GM23338 (cell line): ENCODE measurements at regions not wholly inside any gene's neighbourhood (a gene's known extent, or its start where the extent isn't known, plus 50 kb on each side); places are given as distances from the start of the nearest gene placed in this dataset.

Experiments
- ATAC-seq: fragments of 200-7000 bp; cut with Tn5 transposase; 3 replicates; pipeline ENCODE4 v1.9.1; 2020
- DNase-seq: peaks from one replicate; pipeline ENCODE4 v3.0.0-alpha.2; 2015; ENCODE audit warnings: low spot score
- H2AFZ ChIP-seq: fragments of 200-600 bp; sonication (generic); 2 replicates; pipeline ENCODE4 v1.8.0; 2016; ENCODE audit warnings: antibody characterized with exemption, mild to moderate bottlenecking, moderate library complexity
- H3F3A ChIP-seq: fragments of 200-600 bp; sonication (generic); replicated peaks from 2 replicates; pipeline ENCODE4 v1.8.0; 2017; ENCODE audit warnings: antibody characterized with exemption, mixed run types, low read depth
- H3K27ac ChIP-seq: fragments of 200-600 bp; sonication (generic); 2 replicates; pipeline ENCODE4 v1.6.1; 2016; ENCODE audit warnings: low read depth
- H3K27me3 ChIP-seq: fragments of 200-600 bp; sonication (generic); 2 replicates; pipeline ENCODE4 v1.8.0; 2016; ENCODE audit warnings: mild to moderate bottlenecking, mixed run types, moderate library complexity; ENCODE audit not compliant: insufficient read depth
- H3K36me3 ChIP-seq: fragments of 200-600 bp; sonication (generic); 2 replicates; pipeline ENCODE4 v1.8.0; 2016; ENCODE audit warnings: mild to moderate bottlenecking; ENCODE audit not compliant: insufficient read depth
- H3K4me1 ChIP-seq: fragments of 200-600 bp; sonication (generic); 2 replicates; pipeline ENCODE4 v1.8.0; 2016; ENCODE audit warnings: mild to moderate bottlenecking, moderate library complexity; ENCODE audit not compliant: insufficient read depth
- H3K4me2 ChIP-seq: fragments of 200-600 bp; sonication (generic); 2 replicates; pipeline ENCODE4 v1.7.1; 2017; ENCODE audit warnings: mixed run types
- H3K4me3 ChIP-seq: fragments of 200-600 bp; sonication (generic); 2 replicates; pipeline ENCODE4 v1.6.1; 2016; ENCODE audit warnings: mixed run types
- H3K79me2 ChIP-seq: fragments of 200-600 bp; sonication (generic); replicated peaks from 2 replicates; pipeline ENCODE4 v1.8.0; 2017; ENCODE audit warnings: mild to moderate bottlenecking; ENCODE audit not compliant: insufficient read depth
- H3K9me2 ChIP-seq: fragments of 200-600 bp; sonication (generic); 2 replicates; pipeline ENCODE4 v1.8.0; 2017; ENCODE audit not compliant: insufficient read depth
- H4K20me1 ChIP-seq: fragments of 200-600 bp; sonication (generic); replicated peaks from 2 replicates; pipeline ENCODE4 v1.8.0; 2017; ENCODE audit warnings: mild to moderate bottlenecking; ENCODE audit not compliant: insufficient read depth
- H3K27ac Mint-ChIP-seq: 2 replicates; pipeline ENCODE4 v1.8.0; 2020; ENCODE audit warnings: inconsistent platforms, mild to moderate bottlenecking, moderate library complexity, mixed read lengths
- H3K27me3 Mint-ChIP-seq: 3 replicates; pipeline ENCODE4 v1.8.0; 2022; ENCODE audit warnings: low read depth, mild to moderate bottlenecking, moderate library complexity, mixed read lengths, inconsistent platforms; ENCODE audit not compliant: insufficient read depth, poor library complexity
- H3K36me3 Mint-ChIP-seq: 3 replicates; pipeline ENCODE4 v1.8.0; 2021; ENCODE audit warnings: low read depth, mild to moderate bottlenecking, inconsistent platforms, moderate library complexity, mixed read lengths
- H3K4me1 Mint-ChIP-seq: 3 replicates; pipeline ENCODE4 v1.8.0; 2020; ENCODE audit warnings: mild to moderate bottlenecking, inconsistent platforms, mixed read lengths
- H3K4me3 Mint-ChIP-seq: 3 replicates; pipeline ENCODE4 v1.8.0; 2021; ENCODE audit warnings: moderate library complexity, mild to moderate bottlenecking, inconsistent platforms, mixed read lengths
- H3K9me3 Mint-ChIP-seq: 3 replicates; pipeline ENCODE4 v1.8.0; 2020; ENCODE audit warnings: moderate library complexity, mild to moderate bottlenecking, inconsistent platforms, mixed read lengths
- CREB1 ChIP-seq: fragments of 250-450 bp; sonication (Bioruptor Pico); IDR thresholded peaks from 2 replicates; pipeline ENCODE4 v1.5.0; 2020; ENCODE audit warnings: low read depth, mild to moderate bottlenecking, moderate library complexity
- CTCF ChIP-seq, 2 experiments: fragments of 200-600 bp in 1 of 2; sonication (generic) in 1 of 2; conservative IDR thresholded peaks; 2 replicates each; pipeline versions ENCODE4 v1.5.1 to v1.6.1; 2016 to 2017; ENCODE audit warnings: antibody characterized with exemption in 2 of 2, low read depth in 2 of 2, mild to moderate bottlenecking in 2 of 2, moderate library complexity in 1 of 2
- EZH2 ChIP-seq: fragments of 200-600 bp; sonication (generic); IDR thresholded peaks from one replicate; pipeline ENCODE4 v1.8.0; 2017; ENCODE audit warnings: antibody characterized with exemption, mild to moderate bottlenecking, low read depth; ENCODE audit not compliant: unreplicated experiment
- EZH2phosphoT487 ChIP-seq: fragments of 200-600 bp; sonication (generic); IDR thresholded peaks from one replicate; pipeline ENCODE4 v1.8.1; 2018; ENCODE audit warnings: antibody characterized with exemption; ENCODE audit not compliant: unreplicated experiment
- JUNB ChIP-seq: IDR thresholded peaks from one replicate; pipeline ENCODE4 v1.6.1; 2016; ENCODE audit warnings: antibody characterized with exemption; ENCODE audit not compliant: unreplicated experiment
- NANOG ChIP-seq: IDR thresholded peaks from 2 replicates; pipeline ENCODE4 v1.6.1; 2016; ENCODE audit warnings: antibody characterized with exemption, borderline replicate concordance
- POLR2AphosphoS5 ChIP-seq: IDR thresholded peaks from 2 replicates; pipeline ENCODE4 v1.6.1; 2016; ENCODE audit warnings: antibody characterized with exemption, low read depth
- REST ChIP-seq: IDR thresholded peaks from one replicate; pipeline ENCODE4 v1.6.1; 2018; ENCODE audit warnings: antibody characterized with exemption; ENCODE audit not compliant: unreplicated experiment
- STAT1 ChIP-seq: IDR thresholded peaks from one replicate; pipeline ENCODE4 v1.6.1; 2016; ENCODE audit warnings: antibody characterized with exemption; ENCODE audit not compliant: unreplicated experiment
- ZNF331 ChIP-seq: fragments of 250-450 bp; sonication (Bioruptor Pico); IDR thresholded peaks from 2 replicates; pipeline ENCODE4 v1.5.0; 2020; ENCODE audit warnings: low read depth, mild to moderate bottlenecking, moderate library complexity

GRCh38 chr20:48492015-48492714, 335.6 kb downstream of the PREX1 start:
- ATAC-seq (no peak), DNase-seq (no peak)
- no peaks in the 10 kb centered on the region for H3K27me3 Mint-ChIP-seq
- H3K4me1 ChIP-seq = no peaks in the 10 kb centered on the region
- H3K4me3 ChIP-seq = no peak overlapping the region
- no peak overlapping the region for H3K4me2 ChIP-seq
- H3K36me3 Mint-ChIP-seq = no peaks in the 10 kb centered on the region
- no peak overlapping the region for H2AFZ ChIP-seq
- no peak overlapping the region for H3K4me3 Mint-ChIP-seq
- H3K9me3 Mint-ChIP-seq = no peaks in the 10 kb centered on the region
- H3F3A ChIP-seq = no peaks in the 10 kb centered on the region
- H3K36me3 ChIP-seq = no peaks in the 10 kb centered on the region
- H3K27me3 ChIP-seq = no peaks in the 10 kb centered on the region
- H3K4me1 Mint-ChIP-seq = no peaks in the 10 kb centered on the region; the same call in 2 of the 3 replicates
- H4K20me1 ChIP-seq = no peaks in the 10 kb centered on the region
- no peaks in the 10 kb centered on the region for H3K79me2 ChIP-seq
- H3K27ac Mint-ChIP-seq = peak overlapping the region; percentile 6; the same call in 1 of the 2 replicates
- TF ChIP-seq POLR2AphosphoS5 = no peak
- no peak for TF ChIP-seq CTCF (conservative IDR thresholded peaks at IDR 0.05; ENCODE audit: low read depth in 2 of 2)
- no peak for TF ChIP-seq NANOG
- no peak for TF ChIP-seq EZH2
- TF ChIP-seq EZH2phosphoT487 = no peak
- no peak for TF ChIP-seq REST
- no peak for TF ChIP-seq STAT1
- TF ChIP-seq ZNF331 (CRISPR knock-in tag) = no peak
- no peak for TF ChIP-seq JUNB
- no peak for TF ChIP-seq CREB1 (CRISPR knock-in tag)
- H3K27ac ChIP-seq = no peak overlapping the region
- H3K9me2 ChIP-seq = no peaks in the 10 kb centered on the region
